NCI-H69 (cell line): ENCODE measurements at regions not wholly inside any gene's neighbourhood (a gene's known extent, or its start where the extent isn't known, plus 50 kb on each side); places are given as distances from the start of the nearest gene placed in this dataset.
"Not testable (repeated sequence)": the region's sequence is repeated elsewhere in the genome, so short reads cannot be mapped to it uniquely, and the experiment has no call there.

Experiments
- DNase-seq: peaks from one replicate; lab custom pipeline; 2025; lab: John Stamatoyannopoulos, UW

- DNase-seq = no peak
Observed at GRCh38 chr6:147972448-147972847, 370.2 kb upstream of the SASH1 start.

GRCh38 chr6:147973806-147974205, 368.8 kb upstream of the SASH1 start:
- DNase-seq = no peak

- peak; percentile 27 for DNase-seq
Observed at GRCh38 chr6:147974376-147974775, 368.3 kb upstream of the SASH1 start.

GRCh38 chr6:147977851-147978465, 364.7 kb upstream of the SASH1 start:
- no peak for DNase-seq

- DNase-seq = no peak
Observed at GRCh38 chr6:147979966-147980365, 362.7 kb upstream of the SASH1 start.

- no peak for DNase-seq
Observed at GRCh38 chr6:147983581-147984366, 358.9 kb upstream of the SASH1 start.

- DNase-seq = peak; percentile 33
Observed at GRCh38 chr6:147986846-147987245, 355.8 kb upstream of the SASH1 start.

- DNase-seq = no peak
Observed at GRCh38 chr6:147990159-147990558, 352.5 kb upstream of the SASH1 start.

- no peak for DNase-seq
Observed at GRCh38 chr6:147991961-147992360, 350.7 kb upstream of the SASH1 start.

GRCh38 chr6:147999001-147999540, 343.6 kb upstream of the SASH1 start:
- peak; percentile 4 for DNase-seq

GRCh38 chr6:148001844-148002642, 340.6 kb upstream of the SASH1 start:
- DNase-seq = no peak

- no peak for DNase-seq
Observed at GRCh38 chr6:148004651-148005050, 338.0 kb upstream of the SASH1 start.

GRCh38 chr6:148005806-148006205, 336.8 kb upstream of the SASH1 start:
- no peak for DNase-seq

GRCh38 chr6:148010516-148010915, 332.1 kb upstream of the SASH1 start:
- DNase-seq = not testable (repeated sequence)

- no peak for DNase-seq
Observed at GRCh38 chr6:148016013-148016412, 326.6 kb upstream of the SASH1 start.

GRCh38 chr6:148021165-148021564, 321.5 kb upstream of the SASH1 start:
- DNase-seq = no peak

GRCh38 chr6:148021699-148022098, 320.9 kb upstream of the SASH1 start:
- DNase-seq = peak; percentile 4

GRCh38 chr6:148022279-148022678, 320.4 kb upstream of the SASH1 start:
- not testable (repeated sequence) for DNase-seq

GRCh38 chr6:148027201-148027600, 315.4 kb upstream of the SASH1 start:
- peak; percentile 73 for DNase-seq

GRCh38 chr6:148035806-148036390, 306.7 kb upstream of the SASH1 start:
- no peak for DNase-seq

GRCh38 chr6:148037496-148037895, 305.1 kb upstream of the SASH1 start:
- peak; percentile 17 for DNase-seq

GRCh38 chr6:148041546-148041945, 301.1 kb upstream of the SASH1 start:
- DNase-seq = no peak
